OCI-LY7 (cell line): ENCODE measurements at regions not wholly inside any gene's neighbourhood (a gene's known extent, or its start where the extent isn't known, plus 50 kb on each side); places are given as distances from the start of the nearest gene placed in this dataset.

Experiments used
- BruUV-seq: library from RNA; stranded (reverse); fragments of 400-500 nt; replicated peaks from 2 replicates; lab custom pipeline; 2021; lab: Mats Ljungman, UMichigan
- CTCF ChIA-PET: fragments of 300-600 bp; sonication (Branson Sonifier 250); formaldehyde crosslinking; loops from one replicate; lab custom pipeline; 2022; ENCODE audit warnings: antibody characterized with exemption; ENCODE audit not compliant: unreplicated experiment; lab: Charles Lee
- POLR2A ChIA-PET: fragments of 300-600 bp; sonication (Branson Sonifier 250); formaldehyde crosslinking; loops from one replicate; lab custom pipeline; 2022; ENCODE audit warnings: antibody characterized with exemption; lab: Charles Lee
- DNase-seq: peaks from one replicate; pipeline ENCODE4 v3.0.0-alpha.2; 2015; ENCODE audit warnings: low spot score
- H2AFZ ChIP-seq: fragments of 200-600 bp; sonication (generic), shearing (Covaris generic); 2 replicates; pipeline ENCODE4 v1.6.1; 2014; ENCODE audit warnings: mild to moderate bottlenecking, antibody characterized with exemption, low read length, moderate library complexity
- H3K27ac ChIP-seq: fragments of 200-600 bp; sonication (generic); 2 replicates; pipeline ENCODE4 v1.5.1; 2014; ENCODE audit warnings: mixed run types, low read depth, mild to moderate bottlenecking, moderate library complexity, low read length, inconsistent platforms; ENCODE audit not compliant: poor library complexity, severe bottlenecking
- H3K36me3 ChIP-seq: fragments of 200-600 bp; sonication (generic); 2 replicates; pipeline ENCODE4 v1.6.1; 2014; ENCODE audit warnings: mild to moderate bottlenecking, antibody characterized with exemption, low read length, moderate library complexity, mixed read lengths; ENCODE audit not compliant: insufficient read depth
- H3K4me1 ChIP-seq: fragments of 200-600 bp; sonication (generic); 2 replicates; pipeline ENCODE4 v1.5.1; 2014; ENCODE audit warnings: mild to moderate bottlenecking, low read length; ENCODE audit not compliant: insufficient read depth, poor library complexity, severe bottlenecking
- H3K4me2 ChIP-seq: fragments of 200-600 bp; sonication (generic); 2 replicates; pipeline ENCODE4 v1.6.1; 2014; ENCODE audit warnings: mild to moderate bottlenecking, low read length
- H3K4me3 ChIP-seq: fragments of 200-600 bp; sonication (generic); 2 replicates; pipeline ENCODE4 v1.5.1; 2014; ENCODE audit warnings: mild to moderate bottlenecking, low read depth, low read length; ENCODE audit not compliant: poor library complexity, severe bottlenecking
- H3K79me2 ChIP-seq: fragments of 200-600 bp; sonication (generic); 2 replicates; pipeline ENCODE4 v1.6.1; 2016; ENCODE audit warnings: low read depth, mild to moderate bottlenecking, low read length, moderate library complexity, mixed read lengths; ENCODE audit not compliant: insufficient read depth
- H3K9me2 ChIP-seq: fragments of 200-600 bp; sonication (generic); 2 replicates; pipeline ENCODE4 v1.6.1; 2016; ENCODE audit warnings: mild to moderate bottlenecking, low read length, mixed read lengths; ENCODE audit not compliant: insufficient read depth
- H3K9me3 ChIP-seq: fragments of 200-600 bp; sonication (generic); 2 replicates; pipeline ENCODE4 v1.6.1; 2014; ENCODE audit warnings: mild to moderate bottlenecking, mixed run types, low read length, mixed read lengths
- H4K20me1 ChIP-seq: fragments of 200-600 bp; sonication (generic); 2 replicates; pipeline ENCODE4 v1.6.1; 2014; ENCODE audit warnings: mild to moderate bottlenecking, antibody characterized with exemption, low read length, moderate library complexity, mixed read lengths; ENCODE audit not compliant: insufficient read depth
- EZH2phosphoT487 ChIP-seq: fragments of 200-600 bp; sonication (generic); IDR thresholded peaks from 2 replicates; pipeline ENCODE4 v1.6.1; 2018; ENCODE audit warnings: low read depth, borderline replicate concordance, mild to moderate bottlenecking, mixed run types, antibody characterized with exemption, low read length, moderate library complexity, mixed read lengths
- intact Hi-C: fragments of 100-400 bp; cut with micrococcal nuclease; formaldehyde crosslinking; loops from one replicate; pipeline ENCODE4 v1.10.0; 2022; ENCODE audit not compliant: unreplicated experiment
- TF ChIP-seq, protein P1 (sequence below): fragments of 200-600 bp; sonication (generic); conservative IDR thresholded peaks from 2 replicates; pipeline ENCODE4 v1.5.1; 2014; ENCODE audit warnings: mild to moderate bottlenecking, antibody characterized with exemption, low read length, moderate library complexity, mixed read lengths

GRCh38 chr2:147547440-147547839, 297.4 kb upstream of the ACVR2A start:
- no peaks in the 10 kb centered on the region for H3K4me1 ChIP-seq
- TF ChIP-seq, protein P1, sequence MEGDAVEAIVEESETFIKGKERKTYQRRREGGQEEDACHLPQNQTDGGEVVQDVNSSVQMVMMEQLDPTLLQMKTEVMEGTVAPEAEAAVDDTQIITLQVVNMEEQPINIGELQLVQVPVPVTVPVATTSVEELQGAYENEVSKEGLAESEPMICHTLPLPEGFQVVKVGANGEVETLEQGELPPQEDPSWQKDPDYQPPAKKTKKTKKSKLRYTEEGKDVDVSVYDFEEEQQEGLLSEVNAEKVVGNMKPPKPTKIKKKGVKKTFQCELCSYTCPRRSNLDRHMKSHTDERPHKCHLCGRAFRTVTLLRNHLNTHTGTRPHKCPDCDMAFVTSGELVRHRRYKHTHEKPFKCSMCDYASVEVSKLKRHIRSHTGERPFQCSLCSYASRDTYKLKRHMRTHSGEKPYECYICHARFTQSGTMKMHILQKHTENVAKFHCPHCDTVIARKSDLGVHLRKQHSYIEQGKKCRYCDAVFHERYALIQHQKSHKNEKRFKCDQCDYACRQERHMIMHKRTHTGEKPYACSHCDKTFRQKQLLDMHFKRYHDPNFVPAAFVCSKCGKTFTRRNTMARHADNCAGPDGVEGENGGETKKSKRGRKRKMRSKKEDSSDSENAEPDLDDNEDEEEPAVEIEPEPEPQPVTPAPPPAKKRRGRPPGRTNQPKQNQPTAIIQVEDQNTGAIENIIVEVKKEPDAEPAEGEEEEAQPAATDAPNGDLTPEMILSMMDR: no peak
- TF ChIP-seq EZH2phosphoT487: no peak
- H2AFZ ChIP-seq: no peak overlapping the region
- no peaks in the 10 kb centered on the region for H3K9me2 ChIP-seq
- ChIA-PET POLR2A (no interaction called here), CTCF (no interaction called here)
- BruUV-seq: no TSS peak
- no peaks in the 10 kb centered on the region for H3K36me3 ChIP-seq
- no peaks in the 10 kb centered on the region for H4K20me1 ChIP-seq
- no peak for DNase-seq
- intact Hi-C loops: no loop called here
- no peaks in the 10 kb centered on the region for H3K9me3 ChIP-seq
- H3K27ac ChIP-seq: no peak overlapping the region
- no peak overlapping the region for H3K4me2 ChIP-seq
- H3K79me2 ChIP-seq: no peaks in the 10 kb centered on the region
- H3K4me3 ChIP-seq: no peak overlapping the region

- CTCF ChIA-PET: no interaction called here
- intact Hi-C loops: no loop called here
- no TSS peak for BruUV-seq
Observed at GRCh38 chr2:147546109-147546508, 298.7 kb upstream of the ACVR2A start.

GRCh38 chr2:147543056-147543455, 301.8 kb upstream of the ACVR2A start:
- no peaks in the 10 kb centered on the region for H3K79me2 ChIP-seq
- BruUV-seq: no TSS peak
- no peak overlapping the region for H3K27ac ChIP-seq
- ChIA-PET POLR2A (no interaction called here), CTCF (no interaction called here)
- no peaks in the 10 kb centered on the region for H4K20me1 ChIP-seq
- no peak overlapping the region for H3K4me3 ChIP-seq
- H3K4me1 ChIP-seq: no peaks in the 10 kb centered on the region
- no peak overlapping the region for H3K4me2 ChIP-seq
- TF ChIP-seq, protein P1: no peak
- no peak for TF ChIP-seq EZH2phosphoT487
- no peaks in the 10 kb centered on the region for H3K36me3 ChIP-seq
- H3K9me2 ChIP-seq: no peaks in the 10 kb centered on the region
- no peak for DNase-seq
- no peak overlapping the region for H2AFZ ChIP-seq
- no peaks in the 10 kb centered on the region for H3K9me3 ChIP-seq
- intact Hi-C loops: no loop called here

More at GRCh38 chr2:147546109-147546508, 298.7 kb upstream of the ACVR2A start:
- Histone ChIP-seq H3K79me2 (no peaks in the 10 kb centered on the region), H3K36me3 (no peaks in the 10 kb centered on the region), H3K9me2 (no peaks in the 10 kb centered on the region), H4K20me1 (no peaks in the 10 kb centered on the region), H3K4me1 (no peaks in the 10 kb centered on the region), H3K4me2 (no peak overlapping the region), H3K9me3 (no peaks in the 10 kb centered on the region), H2AFZ (no peak overlapping the region), H3K4me3 (no peak overlapping the region), H3K27ac (no peak overlapping the region)
- TF ChIP-seq, protein P1: no peak
- no peak for TF ChIP-seq EZH2phosphoT487
- DNase-seq: no peak
- POLR2A ChIA-PET: interaction anchor here (0.7 kb wide), 1 partner anchor 67 kb away, joined by 3 read pairs; no protein-coding TSS in a partner anchor
